MM.1S (cell line): ENCODE measurements at regions not wholly inside any gene's neighbourhood (a gene's known extent, or its start where the extent isn't known, plus 50 kb on each side); places are given as distances from the start of the nearest gene placed in this dataset.

Experiments
- CTCF ChIP-seq: fragments of 300-600 bp; sonication (generic); IDR thresholded peaks from 2 replicates; pipeline ENCODE4 v1.5.1; 2016; ENCODE audit warnings: antibody characterized with exemption, low read length, mixed read lengths
- EZH2 ChIP-seq: fragments of 300-600 bp; sonication (generic); optimal IDR thresholded peaks from 2 replicates; pipeline ENCODE3; 2017; ENCODE audit warnings: low read depth, mild to moderate bottlenecking, antibody characterized with exemption, low read length, mixed read lengths

GRCh38 chr5:121462441-121462840 is 389.2 kb upstream of the FTMT start:
- TF ChIP-seq CTCF (no peak), EZH2 (no peak)
